K562 (cell line): ENCODE measurements at regions not wholly inside any gene's neighbourhood (a gene's known extent, or its start where the extent isn't known, plus 50 kb on each side); places are given as distances from the start of the nearest gene placed in this dataset.

Experiments
- ATAC-seq: fragments of 200-7000 bp; cut with Tn5 transposase; 3 replicates; pipeline ENCODE4 v1.9.1; 2020; ENCODE audit warnings: moderate library complexity
- BruUV-seq: library from RNA; stranded (reverse); fragments of 400-500 nt; replicated peaks from 2 replicates; lab custom pipeline; 2021; lab: Mats Ljungman, UMichigan
- CTCF ChIA-PET: fragments of 300-600 bp; formaldehyde crosslinking; extraction: SDS; loops from one replicate; lab custom pipeline; 2021; ENCODE audit warnings: low intra/inter-chr PET ratio; lab: Yijun Ruan, JAX
- POLR2A ChIA-PET: fragments of 300-600, 350-650 bp; sonication (Branson Sonifier 250); formaldehyde crosslinking; extraction: SDS; loops from one replicate; lab custom pipeline; 2021; ENCODE audit warnings: antibody characterized with exemption, inconsistent platforms; lab: Yijun Ruan, JAX
- DNase-seq, 4 experiments: peaks; one replicate each; pipeline versions ENCODE4 v3.0.0 to v3.0.0-alpha.2; 2011 to 2018; ENCODE audit warnings: low spot score in 3 of 4, mixed read lengths in 3 of 4; ENCODE audit errors: extremely low read depth in 1 of 4
- FAIRE-seq: peaks from 2 replicates; lab custom pipeline; 2011; peaks lifted over from hg19 to GRCh38; lab: Jason Lieb, UNC
- H2AFZ ChIP-seq: 2 replicates; pipeline ENCODE4 v1.6.0; 2011; ENCODE audit warnings: low read depth, low read length, control low read depth, inconsistent platforms
- H3K27ac ChIP-seq: fragments of 200-600 bp; 3 replicates; pipeline ENCODE4 v1.8.0; 2011; ENCODE audit warnings: low read depth, mild to moderate bottlenecking, control low read depth, inconsistent platforms, low read length, moderate library complexity, mixed read lengths; ENCODE audit errors: extremely low read depth
- H3K27me3 ChIP-seq, 2 experiments: fragments of 300-600 bp in 1 of 2; 2 replicates in 1 of 2; 3 replicates in 1 of 2; pipeline versions ENCODE4 v1.6.0 to v1.8.0; 2011; ENCODE audit warnings: inconsistent platforms in 2 of 2, low read length in 2 of 2, mild to moderate bottlenecking in 1 of 2, mixed read lengths in 1 of 2, moderate library complexity in 1 of 2; ENCODE audit not compliant: control insufficient read depth in 2 of 2, insufficient read depth in 2 of 2
- H3K36me3 ChIP-seq: fragments of 300-600 bp; 3 replicates; pipeline ENCODE4 v1.8.0; 2011; ENCODE audit warnings: mild to moderate bottlenecking, low read length, inconsistent platforms; ENCODE audit not compliant: control insufficient read depth, insufficient read depth
- H3K4me1 ChIP-seq, 2 experiments: fragments of 200-600 bp in 1 of 2; replicated peaks in 1 of 2; 2 replicates in 1 of 2; 3 replicates in 1 of 2; pipeline versions ENCODE4 v1.5.1 to v1.8.0; 2011; ENCODE audit warnings: inconsistent platforms in 2 of 2, low read length in 2 of 2, mild to moderate bottlenecking in 1 of 2, mixed read lengths in 1 of 2, moderate library complexity in 1 of 2; ENCODE audit not compliant: control insufficient read depth in 2 of 2, insufficient read depth in 2 of 2
- H3K4me2 ChIP-seq: 2 replicates; pipeline ENCODE4 v1.6.1; 2011; ENCODE audit warnings: low read length, control low read depth, inconsistent platforms, mixed read lengths; ENCODE audit not compliant: insufficient read depth
- H3K4me3 ChIP-seq: fragments of 200-600 bp; sonication (generic), shearing (Covaris generic); 2 replicates; pipeline ENCODE4 v1.5.1; 2016; ENCODE audit warnings: control low read depth, inconsistent platforms
- H3K79me2 ChIP-seq: fragments of 200-600 bp; 3 replicates; pipeline ENCODE4 v1.8.0; 2011; ENCODE audit warnings: low read length, inconsistent platforms; ENCODE audit not compliant: control insufficient read depth, insufficient read depth
- H3K9ac ChIP-seq, 2 experiments: 2 replicates each; pipeline versions ENCODE4 v1.6.0 to v1.6.1; 2011; ENCODE audit warnings: low read depth in 2 of 2, low read length in 2 of 2, control low read depth in 1 of 2, inconsistent platforms in 1 of 2, mild to moderate bottlenecking in 1 of 2, mixed read lengths in 1 of 2; ENCODE audit not compliant: insufficient read depth in 1 of 2
- H3K9me1 ChIP-seq: one replicate; pipeline ENCODE4 v1.6.0; 2011; ENCODE audit warnings: inconsistent platforms, mild to moderate bottlenecking, low read length, moderate library complexity; ENCODE audit not compliant: control insufficient read depth, insufficient read depth
- H3K9me3 ChIP-seq: replicated peaks from 2 replicates; pipeline ENCODE4 v1.5.1; 2011; ENCODE audit warnings: low read depth, low read length, inconsistent platforms; ENCODE audit not compliant: control insufficient read depth, insufficient read depth
- H4K20me1 ChIP-seq: replicated peaks from 2 replicates; pipeline ENCODE4 v1.6.1; 2011; ENCODE audit warnings: low read length, inconsistent platforms, mixed read lengths; ENCODE audit not compliant: control insufficient read depth, insufficient read depth
- DNMT1 ChIP-seq: fragments of 450-650 bp; IDR thresholded peaks from 2 replicates; pipeline ENCODE4 v1.6.1; 2016; ENCODE audit warnings: antibody characterized with exemption, mild to moderate bottlenecking
- JUN ChIP-seq, 2 experiments: sonication (generic) in 1 of 2; formaldehyde crosslinking in 1 of 2; IDR thresholded peaks; 2 replicates each; pipeline versions ENCODE4 v1.6.1 to v1.8.0; 2012 to 2022; ENCODE audit warnings: borderline replicate concordance in 2 of 2, mild to moderate bottlenecking in 2 of 2, improper control_type of control experiment in 1 of 2, low read depth in 1 of 2, low read length in 1 of 2, missing genetic modification reagents in 1 of 2
- ZNF280B ChIP-seq: fragments of 250-450 bp; sonication (Bioruptor Pico); IDR thresholded peaks from 2 replicates; pipeline ENCODE4 v1.5.1; 2021; ENCODE audit warnings: mild to moderate bottlenecking
- ZNF324 ChIP-seq: fragments of 250-450 bp; sonication (Bioruptor Pico); IDR thresholded peaks from 2 replicates; pipeline ENCODE4 v1.4.0; 2020; ENCODE audit warnings: mild to moderate bottlenecking
- WGBS: fragments of 100-300 bp; shearing (Covaris generic); methylation state at CpG from one replicate; pipeline ENCODE4 v1.1.6; 2016; ENCODE audit warnings: low coverage, mixed read lengths; ENCODE audit not compliant: insufficient coverage; ENCODE audit errors: missing lambda C conversion rate; 5-methylcytosine and 5-hydroxymethylcytosine counted together
- in situ Hi-C: fragments of 300-500 bp; cut with MboI; formaldehyde crosslinking; loops from 4 replicates; pipeline ENCODE4 v1.15.0; 2018; ENCODE audit warnings: inconsistent platforms, mixed read lengths
- intact Hi-C: fragments of 100-400 bp; cut with micrococcal nuclease; formaldehyde crosslinking; loops from 2 replicates; pipeline ENCODE4 v1.14.2; 2022
- TF ChIP-seq, protein P1 (sequence below): fragments of 450-650 bp; IDR thresholded peaks from one replicate; pipeline ENCODE4 v1.6.1; 2018; ENCODE audit warnings: mild to moderate bottlenecking, moderate library complexity; ENCODE audit not compliant: partially characterized antibody

- TF ChIP-seq, protein P1, sequence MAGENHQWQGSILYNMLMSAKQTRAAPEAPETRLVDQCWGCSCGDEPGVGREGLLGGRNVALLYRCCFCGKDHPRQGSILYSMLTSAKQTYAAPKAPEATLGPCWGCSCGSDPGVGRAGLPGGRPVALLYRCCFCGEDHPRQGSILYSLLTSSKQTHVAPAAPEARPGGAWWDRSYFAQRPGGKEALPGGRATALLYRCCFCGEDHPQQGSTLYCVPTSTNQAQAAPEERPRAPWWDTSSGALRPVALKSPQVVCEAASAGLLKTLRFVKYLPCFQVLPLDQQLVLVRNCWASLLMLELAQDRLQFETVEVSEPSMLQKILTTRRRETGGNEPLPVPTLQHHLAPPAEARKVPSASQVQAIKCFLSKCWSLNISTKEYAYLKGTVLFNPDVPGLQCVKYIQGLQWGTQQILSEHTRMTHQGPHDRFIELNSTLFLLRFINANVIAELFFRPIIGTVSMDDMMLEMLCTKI = no peak
- TF ChIP-seq, all 486 proteins: peak for 0
These were observed 117.7 kb downstream of the POLR2M start (continued) for GRCh38 chr15:57824186-57824585.

DNA sequence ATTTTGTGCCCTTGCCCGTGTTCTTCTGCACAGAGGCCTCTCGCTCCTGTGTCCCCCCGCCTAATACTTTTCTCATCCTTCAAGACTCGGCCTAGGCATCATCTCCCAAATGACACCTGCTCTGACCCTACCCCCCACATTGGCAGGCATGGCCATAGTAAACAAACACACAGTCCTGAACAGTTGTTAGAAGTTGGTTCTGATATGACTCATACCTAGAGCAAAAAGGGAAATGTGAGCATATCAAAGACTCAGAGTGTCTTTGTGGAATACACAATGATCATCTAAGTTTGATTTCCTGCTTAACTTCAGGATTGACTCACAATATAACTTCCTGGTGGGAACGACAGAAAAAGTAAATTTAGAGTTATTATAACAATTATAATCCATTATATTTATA, 120.5 kb downstream of the POLR2M start:
- no peak overlapping the region for H2AFZ ChIP-seq
- H3K4me3 ChIP-seq = no peak overlapping the region
- DNase-seq = no peak
- no peaks in the 10 kb centered on the region for H3K36me3 ChIP-seq
- H3K9ac ChIP-seq = no peak overlapping the region
- H3K4me1 ChIP-seq = no peaks in the 10 kb centered on the region
- no peak for FAIRE-seq
- no peaks in the 10 kb centered on the region for H3K79me2 ChIP-seq
- peaks cover 14 to 23% of the 10 kb centered on the region in 2 experiments for H3K27me3 ChIP-seq
- ChIA-PET POLR2A (interaction anchor here (0.6 kb wide), 1 partner anchor 260 kb away, joined by 3 read pairs; no protein-coding TSS in a partner anchor), CTCF (no interaction called here)
- no peak for ATAC-seq
- no peak overlapping the region for H3K4me2 ChIP-seq
- no peaks in the 10 kb centered on the region for H4K20me1 ChIP-seq
- TF ChIP-seq ZNF324 (CRISPR knock-in tag) = no peak
- TF ChIP-seq DNMT1 = no peak
- no peak for TF ChIP-seq JUN (IDR thresholded peaks at IDR 0.05; ENCODE audit: borderline replicate concordance, low read depth, low read length)
- no peak for TF ChIP-seq JUN (CRISPR knock-in tag; IDR thresholded peaks at IDR 0.05; ENCODE audit: borderline replicate concordance)
- TF ChIP-seq ZNF280B (CRISPR knock-in tag) = no peak
- TF ChIP-seq, all 486 proteins: peak for 0
- 0% methylated on average over 5 of the region's 5 CpGs for WGBS
- Histone ChIP-seq H3K9me3 (no peaks in the 10 kb centered on the region), H3K27ac (no peak overlapping the region), H3K9me1 (no peaks in the 10 kb centered on the region)
- in situ Hi-C loops (no loop called here), intact Hi-C loops (no loop called here)
- no TSS peak for BruUV-seq
